SIG-M5 treated with dmso at 0.1 percent for 504 hours (cell line): ENCODE measurements at regions not wholly inside any gene's neighbourhood (a gene's known extent, or its start where the extent isn't known, plus 50 kb on each side); places are given as distances from the start of the nearest gene placed in this dataset.

Experiments used
- DNase-seq: peaks from one replicate; lab custom pipeline; 2025; ENCODE audit not compliant: unreplicated experiment; lab: John Stamatoyannopoulos, UW

DNA sequence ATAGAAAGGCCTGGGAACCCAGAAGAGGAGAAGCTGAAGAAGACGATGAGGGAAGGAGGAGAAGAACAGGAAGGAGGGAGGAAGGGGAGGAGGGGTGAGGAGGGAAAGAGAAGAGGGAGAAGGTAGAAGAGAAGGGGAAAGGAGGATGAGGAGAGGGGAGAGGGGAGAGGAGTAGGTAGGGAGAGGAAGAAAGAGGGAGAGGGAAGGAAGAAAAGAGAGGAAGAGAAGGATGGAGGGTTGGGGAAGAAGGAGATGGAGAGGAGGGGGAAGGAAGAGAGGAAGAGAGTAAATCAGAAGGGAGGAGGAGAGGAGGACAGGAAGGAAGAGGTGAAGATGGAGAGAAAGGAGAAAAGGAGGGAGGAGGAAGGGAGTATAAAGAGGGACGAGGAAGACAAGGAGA is 109.6 kb upstream of the IRX6 start:
- DNase-seq: no peak

DNA sequence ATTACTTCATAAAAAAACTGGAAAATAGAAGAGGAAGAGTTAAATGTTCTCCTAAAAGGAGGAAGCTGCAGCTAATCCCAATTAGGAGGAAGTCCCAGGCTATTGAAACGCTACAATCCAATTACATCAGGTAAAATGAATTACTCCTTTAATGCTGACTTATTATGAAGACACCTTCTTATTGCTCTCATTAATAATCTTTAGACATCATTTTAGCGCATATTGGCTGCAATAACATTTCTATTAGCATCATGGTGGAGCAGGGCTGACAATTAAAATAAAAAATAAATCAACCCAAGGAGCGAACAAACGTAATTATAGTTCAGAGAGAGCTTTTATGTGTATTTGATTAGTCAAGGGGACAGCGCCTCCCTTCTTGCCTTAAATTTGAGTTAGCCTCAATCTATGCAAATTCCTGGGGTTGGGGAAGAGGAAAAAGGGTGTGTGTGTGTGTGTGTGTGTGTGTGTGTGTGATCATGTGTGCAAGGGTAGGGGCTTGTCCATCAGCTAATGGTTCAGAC is 109.0 kb upstream of the IRX6 start:
- no peak for DNase-seq

- DNase-seq: no peak
Measured at GRCh38 chr16:55217392-55217791, 106.6 kb upstream of the IRX6 start.

DNA sequence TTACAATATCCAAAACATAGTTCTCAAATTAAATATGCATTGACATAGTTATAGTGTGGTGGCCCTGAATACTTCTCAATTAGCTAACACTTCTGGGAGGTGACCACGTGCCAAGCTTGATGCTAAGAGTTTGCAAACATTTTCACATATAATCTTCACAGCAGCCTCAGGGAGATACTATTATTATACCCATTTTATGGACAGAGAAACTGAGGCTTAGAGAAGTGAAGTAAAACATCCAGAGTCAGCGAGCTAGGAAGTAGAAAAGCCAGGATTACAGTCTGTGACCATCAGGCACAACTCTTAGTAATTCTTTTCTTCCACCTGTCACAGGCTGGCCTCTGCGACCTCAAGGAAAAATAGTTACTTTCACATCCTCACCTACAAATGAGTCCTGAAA is 102.2 kb upstream of the IRX6 start:
- no peak for DNase-seq

DNA sequence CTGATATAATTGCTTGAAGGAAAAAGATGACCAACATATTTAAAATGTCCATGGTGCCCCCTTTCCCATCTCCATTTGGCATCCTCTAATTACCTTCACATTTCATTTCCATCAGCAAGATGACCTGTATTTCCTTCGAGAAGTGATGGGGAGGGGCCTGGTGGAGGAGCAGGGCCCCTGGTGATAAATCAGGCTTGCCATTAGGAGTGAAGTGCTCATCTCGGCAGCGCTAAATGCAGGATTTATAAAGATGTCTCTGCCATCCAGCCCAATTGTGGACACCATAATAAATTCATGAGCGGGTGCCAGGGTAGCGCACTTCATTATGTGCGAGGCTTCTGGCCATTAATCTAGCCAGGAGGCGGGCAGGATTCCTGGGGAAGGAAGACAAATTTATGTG is 101.5 kb upstream of the IRX6 start:
- DNase-seq: no peak

DNA sequence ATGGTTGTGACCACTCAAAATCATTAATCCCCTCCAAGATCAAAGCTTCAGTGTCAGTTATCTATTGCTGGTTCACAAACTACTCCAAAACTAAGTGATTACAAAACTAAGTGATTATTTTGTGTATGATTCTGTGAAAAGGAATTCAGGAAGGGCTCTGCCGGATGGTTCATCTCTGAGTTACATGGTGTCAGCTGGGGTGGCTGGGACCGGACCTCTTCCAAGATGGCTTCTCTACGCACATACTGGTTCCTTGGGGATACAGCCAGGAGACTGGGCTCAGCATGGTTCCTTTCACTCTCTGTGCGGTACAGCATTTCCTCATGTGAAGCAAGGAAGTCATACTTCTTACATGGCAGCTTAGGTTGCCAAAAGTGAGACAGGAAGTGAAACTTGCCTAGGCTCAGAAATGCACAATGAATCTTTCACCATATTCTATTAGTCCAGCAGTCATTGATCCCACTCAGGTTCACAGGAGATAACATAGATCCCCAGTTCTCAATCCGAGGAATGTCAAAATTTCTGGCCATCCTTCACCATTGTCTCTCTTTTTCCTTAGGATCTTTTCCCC is 97.9 kb upstream of the IRX6 start:
- peak; percentile 80 for DNase-seq

GRCh38 chr16:55232822-55233221 is 91.2 kb upstream of the IRX6 start:
- no peak for DNase-seq

- DNase-seq: no peak
Measured at GRCh38 chr16:55233464-55233863, 90.5 kb upstream of the IRX6 start.

GRCh38 chr16:55236655-55237054 is 87.3 kb upstream of the IRX6 start:
- DNase-seq: no peak

GRCh38 chr16:55239723-55240122 is 84.3 kb upstream of the IRX6 start:
- DNase-seq: no peak

- DNase-seq: no peak
Measured at GRCh38 chr16:55240888-55241287, 83.1 kb upstream of the IRX6 start.

GRCh38 chr16:55242667-55243066 is 81.3 kb upstream of the IRX6 start:
- DNase-seq: no peak

DNA sequence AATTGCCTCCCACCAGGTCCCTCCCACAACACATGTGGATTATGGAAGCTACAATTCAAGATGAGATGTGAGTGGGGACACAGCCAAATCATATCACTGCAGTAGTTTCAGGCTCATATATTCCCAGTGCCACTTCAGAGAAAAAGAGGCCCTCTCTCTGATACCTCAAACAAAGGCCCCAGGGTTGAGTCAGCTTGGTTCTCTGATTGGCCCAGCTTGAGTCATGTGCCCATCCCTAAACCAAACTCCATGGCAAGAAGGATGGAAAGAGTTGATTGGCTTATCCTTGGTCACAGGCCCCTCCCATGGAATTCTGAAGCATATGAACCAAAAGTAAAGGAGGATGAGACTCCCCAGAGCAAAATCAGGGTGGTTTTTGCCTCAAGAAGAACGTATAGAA is 75.9 kb upstream of the IRX6 start:
- DNase-seq: no peak

DNA sequence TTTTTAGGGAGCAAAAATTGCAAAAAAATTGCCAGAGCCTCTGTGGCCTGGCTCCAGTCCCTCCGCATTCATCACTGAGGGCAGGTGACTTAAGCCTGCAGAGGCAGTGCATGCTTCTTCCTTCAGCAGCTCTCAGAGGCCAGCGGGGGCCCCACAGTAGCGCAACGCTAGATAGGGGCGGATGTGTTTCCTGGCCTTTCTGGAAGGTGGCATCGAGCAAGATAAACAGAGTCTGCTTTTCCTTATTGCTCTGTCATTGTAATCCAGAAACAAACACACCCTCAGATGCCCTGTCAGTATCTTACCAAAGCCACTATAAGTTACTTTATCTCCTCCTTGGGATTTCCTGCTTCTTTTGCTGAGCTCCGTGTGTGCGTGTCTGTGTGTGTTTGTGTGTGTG is 75.5 kb upstream of the IRX6 start:
- DNase-seq: no peak

- DNase-seq: no peak
Measured at GRCh38 chr16:55249361-55249760, 74.6 kb upstream of the IRX6 start.

DNA sequence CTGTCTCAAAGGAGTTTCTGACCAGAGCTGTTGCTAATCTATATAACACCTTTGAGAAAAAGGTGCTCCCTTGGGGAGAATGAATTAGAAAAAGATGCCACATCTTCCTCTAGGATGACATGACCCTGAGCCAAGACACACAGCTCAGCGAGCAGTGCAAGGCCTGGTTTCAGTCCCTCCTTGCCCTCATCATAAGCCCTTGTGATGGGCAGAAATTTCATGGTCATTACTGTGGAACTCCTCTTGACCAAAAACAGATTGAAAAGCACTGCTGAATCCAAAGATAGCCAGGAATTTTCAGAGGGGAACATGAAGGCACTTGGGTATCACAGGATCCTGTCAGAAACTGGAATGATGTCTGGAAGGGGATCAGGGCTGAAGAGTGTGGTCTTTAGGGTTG is 74.1 kb upstream of the IRX6 start:
- DNase-seq: no peak

GRCh38 chr16:55250701-55251100 is 73.3 kb upstream of the IRX6 start:
- no peak for DNase-seq

DNA sequence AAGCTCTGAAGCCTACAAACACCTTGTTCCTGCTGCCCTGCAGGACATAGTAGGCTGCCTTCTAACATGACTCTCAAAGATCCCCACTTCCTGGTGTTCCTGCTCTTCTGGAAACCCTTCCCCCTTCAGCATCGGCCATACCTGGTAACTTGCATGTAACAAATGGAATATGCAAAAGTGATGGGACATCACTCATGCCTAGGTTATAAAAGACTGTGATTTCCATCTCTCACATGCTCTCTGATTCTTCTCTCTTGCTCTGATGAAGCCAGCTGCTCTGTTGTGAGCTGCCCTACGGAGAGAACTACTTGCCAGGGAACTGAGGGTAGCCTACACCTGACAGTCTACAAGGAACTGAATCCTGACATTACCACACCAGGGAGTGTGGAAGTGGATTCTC is 72.9 kb upstream of the IRX6 start:
- DNase-seq: no peak

DNA sequence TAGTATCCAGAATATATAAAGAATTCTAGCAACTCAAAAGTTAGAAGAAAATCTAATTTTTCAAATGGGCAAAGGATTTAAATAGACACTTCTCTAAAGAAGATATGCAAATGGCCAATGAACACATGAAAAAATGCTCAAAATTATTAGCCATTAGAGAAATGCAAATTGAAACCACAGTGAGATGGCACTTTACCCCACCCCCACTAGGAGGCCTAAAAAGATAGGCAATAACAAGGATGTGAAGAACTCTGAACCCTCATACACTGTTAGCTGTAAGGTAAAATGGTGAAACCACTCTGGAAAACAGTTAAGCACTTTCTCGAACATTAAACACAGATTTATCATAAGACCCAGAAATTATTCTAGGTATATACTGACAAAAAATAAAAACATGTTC is 71.4 kb upstream of the IRX6 start:
- no peak for DNase-seq

DNA sequence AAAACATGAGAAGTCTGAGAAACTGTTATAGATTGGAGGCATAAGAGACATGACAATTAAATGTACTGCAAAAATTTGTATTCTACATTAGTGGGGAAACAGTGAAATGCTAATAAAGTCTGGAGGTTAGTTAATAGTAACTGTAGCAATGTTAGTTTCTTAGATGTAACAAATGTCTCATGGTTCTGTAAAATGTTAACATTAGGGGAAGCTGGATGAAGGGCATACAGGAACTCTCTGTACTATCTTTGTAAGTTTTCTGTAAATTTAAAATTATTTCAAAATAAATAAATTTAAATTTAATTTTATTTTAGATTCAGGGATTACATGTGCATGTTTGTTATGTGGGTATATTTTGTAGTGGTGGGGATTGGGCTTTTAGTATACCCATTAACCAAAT is 70.0 kb upstream of the IRX6 start:
- no peak for DNase-seq

GRCh38 chr16:55255733-55256282 is 68.2 kb upstream of the IRX6 start:
- DNase-seq: no peak

DNA sequence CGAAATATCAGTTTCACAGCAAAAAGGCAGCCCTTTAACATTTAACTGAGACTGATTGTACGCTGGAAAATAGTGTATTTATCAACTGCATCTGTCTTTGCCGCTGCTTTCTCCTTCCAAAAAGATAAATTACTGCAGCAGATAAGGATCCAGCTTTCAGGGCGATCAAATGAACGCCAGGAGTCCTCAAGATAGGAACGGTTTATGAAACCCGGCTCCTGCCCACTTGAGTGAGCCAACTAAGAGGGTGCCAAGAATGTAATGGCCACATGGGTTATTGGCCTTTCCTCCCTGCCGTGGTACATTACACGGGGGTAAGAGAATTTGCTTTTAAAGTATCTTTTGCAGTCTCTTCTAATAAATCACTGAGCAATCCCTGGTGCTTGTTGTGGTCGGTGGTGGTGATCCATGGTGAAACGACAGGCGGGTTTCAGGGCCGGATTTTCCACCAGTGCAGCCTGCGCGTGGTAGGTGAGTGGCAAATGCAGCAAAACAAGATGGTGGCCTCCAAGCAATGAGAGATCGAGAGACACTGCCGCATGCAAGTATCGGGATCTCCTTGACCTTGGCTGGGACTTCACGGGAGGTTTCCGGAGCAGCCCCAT is 67.5 kb upstream of the IRX6 start:
- DNase-seq: no peak
